Endodermal cell (in vitro differentiated cells): ENCODE measurements at regions not wholly inside any gene's neighbourhood (a gene's known extent, or its start where the extent isn't known, plus 50 kb on each side); places are given as distances from the start of the nearest gene placed in this dataset.

Experiments used
- DNase-seq: peaks from one replicate; pipeline ENCODE4 v3.0.0-alpha.2; 2017
- H3K27ac ChIP-seq: 2 replicates; pipeline ENCODE4 v1.5.1; 2013; ENCODE audit warnings: mild to moderate bottlenecking, low read depth, low read length, moderate library complexity
- H3K27me3 ChIP-seq: 2 replicates; pipeline ENCODE4 v1.6.1; 2013; ENCODE audit warnings: mild to moderate bottlenecking, low read length, moderate library complexity; ENCODE audit not compliant: insufficient read depth, control insufficient read depth, poor library complexity, severe bottlenecking
- H3K36me3 ChIP-seq: 2 replicates; pipeline ENCODE4 v1.7.0; 2013; ENCODE audit warnings: mild to moderate bottlenecking, low read length, moderate library complexity; ENCODE audit not compliant: control insufficient read depth, insufficient read depth
- H3K4me1 ChIP-seq: one replicate; pipeline ENCODE4 v1.7.0; 2013; ENCODE audit warnings: low read length; ENCODE audit not compliant: control insufficient read depth, insufficient read depth
- H3K4me3 ChIP-seq: 2 replicates; pipeline ENCODE4 v1.5.1; 2013; ENCODE audit warnings: mild to moderate bottlenecking, low read length, moderate library complexity
- H3K9ac ChIP-seq: 2 replicates; pipeline ENCODE4 v1.6.1; 2013; ENCODE audit warnings: mild to moderate bottlenecking, low read length, moderate library complexity; ENCODE audit not compliant: poor library complexity, severe bottlenecking; ENCODE audit errors: extremely low read depth
- H3K9me3 ChIP-seq: 2 replicates; pipeline ENCODE4 v1.6.1; 2013; ENCODE audit warnings: mild to moderate bottlenecking, low read length, moderate library complexity; ENCODE audit not compliant: control insufficient read depth
- H3K27ac Mint-ChIP-seq: 2 replicates; pipeline ENCODE4 v1.8.0; 2020; ENCODE audit warnings: mixed read lengths
- H3K27me3 Mint-ChIP-seq: 2 replicates; pipeline ENCODE4 v1.8.0; 2021; ENCODE audit warnings: mild to moderate bottlenecking, mixed read lengths; ENCODE audit not compliant: insufficient read depth
- H3K36me3 Mint-ChIP-seq: 2 replicates; pipeline ENCODE4 v1.8.0; 2020; ENCODE audit warnings: low read depth, mixed read lengths
- H3K4me1 Mint-ChIP-seq: 2 replicates; pipeline ENCODE4 v1.8.0; 2020; ENCODE audit warnings: mixed read lengths
- H3K4me3 Mint-ChIP-seq: 2 replicates; pipeline ENCODE4 v1.8.0; 2020; ENCODE audit warnings: mild to moderate bottlenecking, moderate library complexity, mixed read lengths
- H3K9me3 Mint-ChIP-seq: 2 replicates; pipeline ENCODE4 v1.8.0; 2020; ENCODE audit warnings: mild to moderate bottlenecking, mixed read lengths
- WGBS, 2 experiments: methylation state at CpG; one replicate each; pipeline versions ENCODE4 v1.1.5 to v1.1.7; 2013; ENCODE audit warnings: missing lambda C conversion rate in 2 of 2, mixed read lengths in 1 of 2; ENCODE audit not compliant: insufficient coverage in 1 of 2, insufficient read length in 1 of 2; 5-methylcytosine and 5-hydroxymethylcytosine counted together
- TF ChIP-seq, protein P1 (sequence below): fragments of 200-600 bp; sonication (generic); conservative IDR thresholded peaks from 2 replicates; pipeline ENCODE4 v1.5.0; 2021; ENCODE audit warnings: antibody characterized with exemption, mild to moderate bottlenecking

DNA sequence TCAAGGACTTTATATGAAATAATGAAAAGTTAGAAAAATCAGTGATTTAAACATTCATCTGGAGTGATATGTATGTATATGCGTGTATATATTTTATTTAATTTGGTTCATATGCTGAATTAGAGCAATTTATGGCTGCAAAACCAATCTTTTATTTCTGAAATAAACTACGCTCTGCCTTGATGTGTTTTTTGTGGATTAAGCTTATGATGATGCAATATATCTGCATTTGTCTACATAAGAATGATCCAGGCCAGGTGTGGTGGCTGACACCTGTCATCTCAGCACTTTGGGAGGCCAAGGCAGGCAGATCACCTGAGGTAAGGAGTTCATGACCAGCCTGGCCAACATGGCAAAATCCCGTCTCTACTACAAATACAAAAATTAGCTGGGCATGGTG is 1842.3 kb upstream of the CDH6 start:
- H3K4me3 ChIP-seq = no peak overlapping the region
- H3K27me3 ChIP-seq = no peaks in the 10 kb centered on the region
- Mint-ChIP-seq H3K9me3 (peaks cover 21% of the 10 kb centered on the region), H3K4me3 (no peak overlapping the region), H3K27ac (no peak overlapping the region), H3K27me3 (no peaks in the 10 kb centered on the region), H3K36me3 (no peaks in the 10 kb centered on the region), H3K4me1 (no peaks in the 10 kb centered on the region)
- DNase-seq = no peak
- H3K36me3 ChIP-seq = no peaks in the 10 kb centered on the region
- H3K4me1 ChIP-seq = no peaks in the 10 kb centered on the region
- TF ChIP-seq, protein P1, sequence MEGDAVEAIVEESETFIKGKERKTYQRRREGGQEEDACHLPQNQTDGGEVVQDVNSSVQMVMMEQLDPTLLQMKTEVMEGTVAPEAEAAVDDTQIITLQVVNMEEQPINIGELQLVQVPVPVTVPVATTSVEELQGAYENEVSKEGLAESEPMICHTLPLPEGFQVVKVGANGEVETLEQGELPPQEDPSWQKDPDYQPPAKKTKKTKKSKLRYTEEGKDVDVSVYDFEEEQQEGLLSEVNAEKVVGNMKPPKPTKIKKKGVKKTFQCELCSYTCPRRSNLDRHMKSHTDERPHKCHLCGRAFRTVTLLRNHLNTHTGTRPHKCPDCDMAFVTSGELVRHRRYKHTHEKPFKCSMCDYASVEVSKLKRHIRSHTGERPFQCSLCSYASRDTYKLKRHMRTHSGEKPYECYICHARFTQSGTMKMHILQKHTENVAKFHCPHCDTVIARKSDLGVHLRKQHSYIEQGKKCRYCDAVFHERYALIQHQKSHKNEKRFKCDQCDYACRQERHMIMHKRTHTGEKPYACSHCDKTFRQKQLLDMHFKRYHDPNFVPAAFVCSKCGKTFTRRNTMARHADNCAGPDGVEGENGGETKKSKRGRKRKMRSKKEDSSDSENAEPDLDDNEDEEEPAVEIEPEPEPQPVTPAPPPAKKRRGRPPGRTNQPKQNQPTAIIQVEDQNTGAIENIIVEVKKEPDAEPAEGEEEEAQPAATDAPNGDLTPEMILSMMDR = no peak
- no peak overlapping the region for H3K27ac ChIP-seq
- H3K9me3 ChIP-seq = peaks cover 30% of the 10 kb centered on the region
- 91 to 94% methylated on average over 3 of the region's 3 CpGs for WGBS, 2 experiments
- H3K9ac ChIP-seq = no peak overlapping the region

DNA sequence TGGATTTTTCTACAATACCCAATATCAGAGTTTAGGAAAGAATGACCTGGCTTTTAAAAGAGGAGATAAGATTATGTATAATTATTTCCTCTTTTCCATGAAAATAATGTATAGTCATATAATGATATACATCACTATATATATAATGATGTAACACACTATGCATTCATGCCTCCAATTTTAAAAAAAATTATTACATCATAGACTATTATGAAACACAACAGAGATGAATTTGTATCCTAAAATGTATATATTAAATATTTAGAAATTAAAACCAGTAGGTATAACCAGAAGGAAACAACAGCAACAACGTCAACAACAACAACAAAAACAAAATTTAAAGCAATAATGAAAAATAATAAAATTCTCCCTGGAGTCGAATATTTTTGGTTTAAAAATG is 1856.5 kb upstream of the CDH6 start:
- Histone ChIP-seq H3K36me3 (no peaks in the 10 kb centered on the region), H3K27ac (no peak overlapping the region), H3K27me3 (no peaks in the 10 kb centered on the region), H3K4me1 (no peaks in the 10 kb centered on the region), H3K4me3 (no peak overlapping the region), H3K9me3 (peaks cover 9% of the 10 kb centered on the region), H3K9ac (no peak overlapping the region)
- WGBS, 2 experiments = 90% methylated on average over 2 of the region's 2 CpGs; no CpG with 5 or more reads in 1 of the 2 experiments
- Mint-ChIP-seq H3K9me3 (peaks cover 12% of the 10 kb centered on the region), H3K27ac (no peak overlapping the region), H3K27me3 (no peaks in the 10 kb centered on the region), H3K4me3 (no peak overlapping the region), H3K4me1 (no peaks in the 10 kb centered on the region), H3K36me3 (no peaks in the 10 kb centered on the region)
- TF ChIP-seq, protein P1 = no peak
- DNase-seq = no peak

DNA sequence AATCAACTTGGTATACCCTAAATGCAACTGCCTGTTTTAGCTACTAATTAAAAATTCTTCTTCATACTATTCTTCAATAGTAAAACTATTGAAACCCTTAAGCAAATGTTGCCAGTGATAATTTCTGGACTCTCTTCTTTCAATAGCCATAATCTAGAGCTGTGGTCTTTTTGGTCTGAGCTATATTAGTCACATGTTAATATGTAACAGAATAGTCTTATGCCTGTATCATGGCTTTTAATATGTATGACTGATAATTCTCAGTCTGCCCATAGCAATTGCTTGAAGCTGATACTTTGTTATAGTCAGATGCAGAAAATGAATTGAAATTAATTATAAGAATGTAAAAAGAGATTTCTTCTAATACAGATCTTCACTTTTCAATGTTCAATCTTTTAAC is 1871.9 kb upstream of the CDH6 start:
- Mint-ChIP-seq H3K4me1 (no peaks in the 10 kb centered on the region), H3K27ac (no peak overlapping the region), H3K36me3 (no peaks in the 10 kb centered on the region), H3K27me3 (peaks cover 1% of the 10 kb centered on the region), H3K4me3 (no peak overlapping the region), H3K9me3 (no peaks in the 10 kb centered on the region)
- H3K4me3 ChIP-seq = no peak overlapping the region
- no peaks in the 10 kb centered on the region for H3K4me1 ChIP-seq
- no peaks in the 10 kb centered on the region for H3K9me3 ChIP-seq
- H3K27ac ChIP-seq = no peak overlapping the region
- TF ChIP-seq, protein P1 = no peak
- no peak overlapping the region for H3K9ac ChIP-seq
- H3K36me3 ChIP-seq = no peaks in the 10 kb centered on the region
- H3K27me3 ChIP-seq = no peaks in the 10 kb centered on the region
- no peak for DNase-seq
